GM04503 (cell line): ENCODE measurements at regions not wholly inside any gene's neighbourhood (a gene's known extent, or its start where the extent isn't known, plus 50 kb on each side); places are given as distances from the start of the nearest gene placed in this dataset.

Experiments
- DNase-seq: peaks from one replicate; pipeline ENCODE4 v3.0.0-alpha.2; 2012; ENCODE audit warnings: low read depth

- no peak for DNase-seq
Observed at GRCh38 chr3:34381243-34381642, 582.8 kb downstream of the PDCD6IP start.

- DNase-seq = no peak
Observed at GRCh38 chr3:34382859-34383258, 584.4 kb downstream of the PDCD6IP start.

GRCh38 chr3:34386309-34386708, 587.9 kb downstream of the PDCD6IP start:
- no peak for DNase-seq

- no peak for DNase-seq
Observed at GRCh38 chr3:34387826-34388564, 589.6 kb downstream of the PDCD6IP start.

- no peak for DNase-seq
Observed at GRCh38 chr3:34388830-34389229, 590.4 kb downstream of the PDCD6IP start.

- DNase-seq = no peak
Observed at GRCh38 chr3:34394978-34395748, 596.7 kb downstream of the PDCD6IP start.

- no peak for DNase-seq
Observed at GRCh38 chr3:34396288-34396687, 597.9 kb downstream of the PDCD6IP start.

GRCh38 chr3:34396956-34397355, 598.5 kb downstream of the PDCD6IP start:
- no peak for DNase-seq

GRCh38 chr3:34399401-34399800, 601.0 kb downstream of the PDCD6IP start:
- no peak for DNase-seq

GRCh38 chr3:34405159-34405558, 606.7 kb downstream of the PDCD6IP start:
- no peak for DNase-seq

GRCh38 chr3:34407281-34407680, 608.9 kb downstream of the PDCD6IP start:
- no peak for DNase-seq

- no peak for DNase-seq
Observed at GRCh38 chr3:34408088-34408487, 609.7 kb downstream of the PDCD6IP start.

GRCh38 chr3:34411596-34411995, 613.2 kb downstream of the PDCD6IP start:
- DNase-seq = no peak

GRCh38 chr3:34419801-34420200, 621.4 kb downstream of the PDCD6IP start:
- no peak for DNase-seq

GRCh38 chr3:34421762-34422161, 623.3 kb downstream of the PDCD6IP start:
- DNase-seq = no peak

GRCh38 chr3:34439796-34440195, 641.4 kb downstream of the PDCD6IP start:
- DNase-seq = no peak

GRCh38 chr3:34444137-34444536, 645.7 kb downstream of the PDCD6IP start:
- no peak for DNase-seq

GRCh38 chr3:34449305-34449704, 650.9 kb downstream of the PDCD6IP start:
- DNase-seq = no peak

GRCh38 chr3:34463414-34463813, 665.0 kb downstream of the PDCD6IP start:
- DNase-seq = no peak

- DNase-seq = no peak
Observed at GRCh38 chr3:34464646-34465045, 666.2 kb downstream of the PDCD6IP start.

GRCh38 chr3:34475851-34476250, 677.4 kb downstream of the PDCD6IP start:
- DNase-seq = no peak

- DNase-seq = no peak
Observed at GRCh38 chr3:34483311-34483887, 685.0 kb downstream of the PDCD6IP start.

- no peak for DNase-seq
Observed at GRCh38 chr3:34504366-34504765, 705.9 kb downstream of the PDCD6IP start.
